ENCODE measurements at regions not wholly inside any gene's neighbourhood (a gene's known extent, or its start where the extent isn't known, plus 50 kb on each side); places are given as distances from the start of the nearest gene placed in this dataset.
A peak's percentile ranks its signal among the peaks of the same experiment; 100 is the strongest.

- Histone ChIP-seq H3K9me3 (ENCODE audit: control insufficient read depth, insufficient read depth, low read depth, low read length) (no peaks in the 10 kb centered on the region), H3K27me3 (ENCODE audit: control insufficient read depth, insufficient read depth, low read length) (no peaks in the 10 kb centered on the region), H3K4me3 (ENCODE audit: low read depth in 2 of 2, low read length in 2 of 2) (no peak overlapping the region), H3K36me3 (ENCODE audit: control insufficient read depth, insufficient read depth, low read length) (no peaks in the 10 kb centered on the region), H3K27ac (ENCODE audit: low read length) (peak overlapping the region; percentile 36; the same call in 1 of the 2 replicates), H3K4me1 (ENCODE audit: control insufficient read depth, insufficient read depth, low read length) (peaks cover 11% of the 10 kb centered on the region)
- ChIA-PET POLR2A (no interaction called here), CTCF (no interaction called here)
- intact Hi-C loops (cut with micrococcal nuclease; ENCODE audit: unreplicated experiment) (loop anchor here (10.0 kb wide), 2 partner anchors 327 to 663 kb away; no protein-coding TSS in a partner anchor), in situ Hi-C loops (cut with HindIII; ENCODE audit: low pct_unique_long_range_greater_than_20kb, low sequenced_read_pairs) (no loop called here)
- no peak for TF ChIP-seq REST (IDR thresholded peaks at IDR 0.05; ENCODE audit: insufficient read depth in 1 of 2, low read depth in 2 of 2, low read length in 1 of 2)
- TF ChIP-seq SIN3A (IDR thresholded peaks at IDR 0.05; ENCODE audit: borderline replicate concordance, insufficient read depth, low read depth, low read length): no peak
- TF ChIP-seq POLR2AphosphoS5 (IDR thresholded peaks at IDR 0.05; ENCODE audit: low read depth, low read length): no peak
- TF ChIP-seq CTCF (IDR thresholded peaks at IDR 0.05): no peak
- TF ChIP-seq TCF7L2 (IDR thresholded peaks at IDR 0.05; ENCODE audit: low read depth, low read length): no peak
- DNase-seq (ENCODE audit: low read depth, low spot score) (no peak), ATAC-seq (peak; percentile 67)
- BruUV-seq (replicated peaks): no TSS peak
These were observed 543.8 kb upstream of the JAG1 start for GRCh38 chr20:11217326-11218172.

- no TSS peak for BruUV-seq (replicated peaks)
- in situ Hi-C loops (cut with HindIII; ENCODE audit: low pct_unique_long_range_greater_than_20kb, low sequenced_read_pairs) (no loop called here), intact Hi-C loops (cut with micrococcal nuclease; ENCODE audit: unreplicated experiment) (loop anchor here (10.0 kb wide), 2 partner anchors 327 to 663 kb away; no protein-coding TSS in a partner anchor)
- ATAC-seq (no peak), DNase-seq (ENCODE audit: low read depth, low spot score) (no peak)
- no peaks in the 10 kb centered on the region for H3K36me3 ChIP-seq (ENCODE audit: control insufficient read depth, insufficient read depth, low read length)
- POLR2A ChIA-PET: no interaction called here
- TF ChIP-seq REST (IDR thresholded peaks at IDR 0.05; ENCODE audit: insufficient read depth in 1 of 2, low read depth in 2 of 2, low read length in 1 of 2): no peak
- TF ChIP-seq CTCF (IDR thresholded peaks at IDR 0.05): no peak
- TF ChIP-seq TCF7L2 (IDR thresholded peaks at IDR 0.05; ENCODE audit: low read depth, low read length): no peak
- TF ChIP-seq POLR2AphosphoS5 (IDR thresholded peaks at IDR 0.05; ENCODE audit: low read depth, low read length): no peak
- TF ChIP-seq SIN3A (IDR thresholded peaks at IDR 0.05; ENCODE audit: borderline replicate concordance, insufficient read depth, low read depth, low read length): no peak
- CTCF ChIA-PET: no interaction called here
- peaks cover 11% of the 10 kb centered on the region for H3K4me1 ChIP-seq (ENCODE audit: control insufficient read depth, insufficient read depth, low read length)
- H3K27ac ChIP-seq (ENCODE audit: low read length): no peak overlapping the region; the same call in 1 of the 2 replicates
- no peaks in the 10 kb centered on the region for H3K27me3 ChIP-seq (ENCODE audit: control insufficient read depth, insufficient read depth, low read length)
- H3K4me3 ChIP-seq (ENCODE audit: low read depth in 2 of 2, low read length in 2 of 2): no peak overlapping the region
- H3K9me3 ChIP-seq (ENCODE audit: control insufficient read depth, insufficient read depth, low read depth, low read length): no peaks in the 10 kb centered on the region
These were observed 544.4 kb upstream of the JAG1 start for GRCh38 chr20:11218173-11218680.

Data from Panc1 (cell line).